Smooth muscle cell (in vitro differentiated cells): ENCODE measurements at regions not wholly inside any gene's neighbourhood (a gene's known extent, or its start where the extent isn't known, plus 50 kb on each side); places are given as distances from the start of the nearest gene placed in this dataset.
A peak's percentile ranks its signal among the peaks of the same experiment; 100 is the strongest.

Source experiments
- DNase-seq: peaks from one replicate; lab custom pipeline; 2025; ENCODE audit not compliant: unreplicated experiment; lab: John Stamatoyannopoulos, UW
- H2AFZ ChIP-seq: fragments of 200-600 bp; sonication (generic); 2 replicates; pipeline ENCODE4 v1.6.0; 2016; ENCODE audit warnings: antibody characterized with exemption, low read depth, mild to moderate bottlenecking
- H3F3A ChIP-seq: fragments of 200-600 bp; sonication (generic); 2 replicates; pipeline ENCODE4 v1.6.0; 2017; ENCODE audit warnings: antibody characterized with exemption, low read depth
- H3K27ac ChIP-seq: fragments of 200-600 bp; sonication (generic); 2 replicates; pipeline ENCODE4 v1.5.1; 2016; ENCODE audit warnings: low read depth, mild to moderate bottlenecking
- H3K27me3 ChIP-seq: fragments of 200-600 bp; sonication (generic); 2 replicates; pipeline ENCODE4 v1.6.1; 2016; ENCODE audit warnings: low read depth, mild to moderate bottlenecking
- H3K36me3 ChIP-seq: fragments of 200-600 bp; sonication (generic); 2 replicates; pipeline ENCODE4 v1.5.1; 2016; ENCODE audit warnings: low read depth
- H3K4me1 ChIP-seq: fragments of 200-600 bp; sonication (generic); 2 replicates; pipeline ENCODE4 v1.5.1; 2016; ENCODE audit warnings: low read depth
- H3K4me2 ChIP-seq: fragments of 200-600 bp; sonication (generic); 2 replicates; pipeline ENCODE4 v1.6.0; 2016; ENCODE audit warnings: mild to moderate bottlenecking
- H3K4me3 ChIP-seq: fragments of 200-600 bp; sonication (generic); 2 replicates; pipeline ENCODE4 v1.5.1; 2016; ENCODE audit warnings: mild to moderate bottlenecking
- H3K79me2 ChIP-seq: fragments of 200-600 bp; sonication (generic); 2 replicates; pipeline ENCODE4 v1.6.0; 2016; ENCODE audit warnings: low read depth, mild to moderate bottlenecking
- H3K9ac ChIP-seq: fragments of 200-600 bp; sonication (generic); 2 replicates; pipeline ENCODE4 v1.6.0; 2016; ENCODE audit warnings: low read depth
- H3K9me3 ChIP-seq: fragments of 200-600 bp; sonication (generic); replicated peaks from 2 replicates; pipeline ENCODE4 v1.5.1; 2016; ENCODE audit warnings: low read depth
- H4K20me1 ChIP-seq: fragments of 200-600 bp; sonication (generic); 2 replicates; pipeline ENCODE4 v1.6.0; 2016; ENCODE audit warnings: low read depth
- WGBS: methylation state at CpG from one replicate; pipeline ENCODE4 v1.1.7; 2016; ENCODE audit warnings: low lambda C conversion rate; 5-methylcytosine and 5-hydroxymethylcytosine counted together
- TF ChIP-seq, protein P1 (sequence below): fragments of 200-600 bp; sonication (generic); IDR thresholded peaks from 2 replicates; pipeline ENCODE4 v1.5.1; 2017; ENCODE audit warnings: borderline replicate concordance, mild to moderate bottlenecking, antibody characterized with exemption; ENCODE audit not compliant: insufficient read depth, poor library complexity, severe bottlenecking

DNA sequence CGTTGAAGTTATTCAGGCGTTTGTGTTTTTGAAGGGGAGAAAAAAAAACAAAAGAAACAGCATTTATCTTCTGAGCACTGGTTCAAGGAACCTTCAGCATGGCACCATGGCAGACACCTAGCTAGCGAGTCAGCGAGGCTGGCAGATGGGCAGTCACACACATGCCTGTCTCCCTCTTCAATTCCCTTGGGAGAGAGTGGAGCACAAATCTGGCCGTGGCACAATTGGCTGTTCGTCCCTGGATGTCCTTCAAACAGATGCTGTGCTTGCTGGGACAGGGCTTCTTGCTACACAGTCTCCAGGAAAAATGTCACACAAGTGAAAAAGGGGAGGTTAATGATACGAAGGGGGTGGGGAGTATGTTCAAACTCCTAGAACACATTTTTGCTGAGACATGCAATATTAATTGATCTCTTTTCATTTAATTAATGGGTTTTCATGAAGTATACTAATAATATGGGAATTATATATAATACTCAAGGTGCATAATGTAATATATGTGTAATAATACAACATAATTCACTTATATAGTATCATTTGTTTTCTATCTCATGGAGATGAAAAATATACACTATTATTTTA is 1674.5 kb upstream of the SLC10A2 start:
- no peak overlapping the region for H3K27ac ChIP-seq
- TF ChIP-seq, protein P1, sequence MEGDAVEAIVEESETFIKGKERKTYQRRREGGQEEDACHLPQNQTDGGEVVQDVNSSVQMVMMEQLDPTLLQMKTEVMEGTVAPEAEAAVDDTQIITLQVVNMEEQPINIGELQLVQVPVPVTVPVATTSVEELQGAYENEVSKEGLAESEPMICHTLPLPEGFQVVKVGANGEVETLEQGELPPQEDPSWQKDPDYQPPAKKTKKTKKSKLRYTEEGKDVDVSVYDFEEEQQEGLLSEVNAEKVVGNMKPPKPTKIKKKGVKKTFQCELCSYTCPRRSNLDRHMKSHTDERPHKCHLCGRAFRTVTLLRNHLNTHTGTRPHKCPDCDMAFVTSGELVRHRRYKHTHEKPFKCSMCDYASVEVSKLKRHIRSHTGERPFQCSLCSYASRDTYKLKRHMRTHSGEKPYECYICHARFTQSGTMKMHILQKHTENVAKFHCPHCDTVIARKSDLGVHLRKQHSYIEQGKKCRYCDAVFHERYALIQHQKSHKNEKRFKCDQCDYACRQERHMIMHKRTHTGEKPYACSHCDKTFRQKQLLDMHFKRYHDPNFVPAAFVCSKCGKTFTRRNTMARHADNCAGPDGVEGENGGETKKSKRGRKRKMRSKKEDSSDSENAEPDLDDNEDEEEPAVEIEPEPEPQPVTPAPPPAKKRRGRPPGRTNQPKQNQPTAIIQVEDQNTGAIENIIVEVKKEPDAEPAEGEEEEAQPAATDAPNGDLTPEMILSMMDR, result no peak

DNA sequence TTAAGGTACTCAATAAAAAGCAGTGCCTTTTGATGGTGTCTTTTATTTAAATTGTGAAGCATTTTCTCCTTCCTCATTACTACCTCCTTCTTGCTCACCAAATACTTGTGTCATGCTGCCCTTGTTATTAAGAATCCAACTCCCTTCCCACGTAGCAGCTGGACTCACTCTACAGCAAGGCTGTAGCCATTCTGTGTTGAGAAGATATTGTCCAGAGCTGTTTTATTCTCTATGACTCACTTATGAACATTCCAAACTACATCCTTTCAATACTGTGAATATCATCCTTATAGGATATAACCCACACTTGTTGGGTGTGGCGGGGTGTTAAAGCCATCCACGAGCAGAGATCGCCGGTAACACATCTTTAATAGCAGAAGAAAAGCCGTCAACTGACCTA is 1671.5 kb upstream of the SLC10A2 start:
- 55% methylated on average over 6 of the region's 6 CpGs for WGBS
- H3K27me3 ChIP-seq, result peaks cover 9% of the 10 kb centered on the region
- H3K4me2 ChIP-seq, result peak overlapping the region; percentile 30
- DNase-seq, result no peak
- H2AFZ ChIP-seq, result peak overlapping the region; percentile 28
- H3K9me3 ChIP-seq, result no peaks in the 10 kb centered on the region
- no peak overlapping the region for H3K27ac ChIP-seq
- H3K36me3 ChIP-seq, result no peaks in the 10 kb centered on the region
- TF ChIP-seq, protein P1, result no peak
- H3F3A ChIP-seq, result no peaks in the 10 kb centered on the region
- no peak overlapping the region for H3K9ac ChIP-seq
- no peaks in the 10 kb centered on the region for H3K4me1 ChIP-seq
- H3K4me3 ChIP-seq, result no peak overlapping the region
- no peaks in the 10 kb centered on the region for H3K79me2 ChIP-seq
- H4K20me1 ChIP-seq, result no peaks in the 10 kb centered on the region

More for the DNA sequence above, 1674.5 kb upstream of the SLC10A2 start:
- no peak overlapping the region for H3K4me2 ChIP-seq
- H3K9ac ChIP-seq, result no peak overlapping the region
- no peaks in the 10 kb centered on the region for H3K36me3 ChIP-seq
- H4K20me1 ChIP-seq, result no peaks in the 10 kb centered on the region
- H3K4me1 ChIP-seq, result no peaks in the 10 kb centered on the region
- H2AFZ ChIP-seq, result no peak overlapping the region
- H3K79me2 ChIP-seq, result no peaks in the 10 kb centered on the region
- no peak overlapping the region for H3K4me3 ChIP-seq
- no peaks in the 10 kb centered on the region for H3F3A ChIP-seq
- H3K9me3 ChIP-seq, result no peaks in the 10 kb centered on the region
- peaks cover 3% of the 10 kb centered on the region for H3K27me3 ChIP-seq
- WGBS, result 88% methylated on average over 7 of the region's 7 CpGs
- no peak for DNase-seq

DNA sequence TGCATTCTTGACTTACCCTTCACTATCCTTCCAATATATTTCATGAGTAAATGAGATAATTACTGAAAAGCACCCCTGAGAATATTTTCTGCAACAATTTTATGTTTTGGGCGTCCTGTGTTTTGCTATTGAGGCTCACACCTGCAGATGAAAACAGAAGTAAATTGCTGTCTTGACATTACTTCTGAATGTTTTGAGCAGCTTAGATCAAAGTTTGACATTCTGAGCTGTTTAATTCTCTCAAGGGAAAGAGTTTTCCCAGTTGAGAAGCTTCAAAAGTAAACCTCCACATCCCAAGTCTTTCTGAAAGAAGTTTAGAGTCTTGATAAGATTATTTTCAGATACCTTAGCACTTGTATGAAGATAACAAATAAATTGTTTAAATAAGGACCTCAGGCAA is 1667.2 kb upstream of the SLC10A2 start:
- Histone ChIP-seq H3K79me2 (no peaks in the 10 kb centered on the region), H3F3A (no peaks in the 10 kb centered on the region), H3K4me1 (no peaks in the 10 kb centered on the region), H3K36me3 (no peaks in the 10 kb centered on the region), H3K4me2 (no peak overlapping the region), H3K9ac (no peak overlapping the region), H3K27ac (no peak overlapping the region), H3K27me3 (peaks cover 6% of the 10 kb centered on the region), H4K20me1 (no peaks in the 10 kb centered on the region), H2AFZ (no peak overlapping the region), H3K4me3 (no peak overlapping the region), H3K9me3 (no peaks in the 10 kb centered on the region)
- 90% methylated on average over 1 of the region's 1 CpG for WGBS
- TF ChIP-seq, protein P1, result no peak
- DNase-seq, result no peak

DNA sequence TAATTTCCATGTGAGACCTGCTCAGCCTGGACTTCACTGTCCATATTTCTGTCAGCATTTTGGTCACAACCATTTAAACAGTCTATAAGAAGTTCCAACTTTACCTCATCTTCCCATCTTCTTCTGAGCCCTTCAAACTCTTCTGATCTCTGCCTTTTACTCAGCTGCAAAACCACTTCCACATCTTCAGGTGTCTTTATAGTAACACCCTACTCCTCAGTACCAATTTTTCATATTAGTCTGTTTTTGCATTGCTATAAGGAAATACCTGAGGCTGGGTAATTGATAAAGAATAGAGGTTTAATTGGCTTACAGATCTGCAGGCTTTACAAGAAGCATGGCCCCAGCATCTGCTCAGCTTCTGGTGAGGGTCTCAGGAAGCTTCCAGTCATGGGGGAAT is 1648.9 kb upstream of the SLC10A2 start:
- no peak overlapping the region for H3K9ac ChIP-seq
- H3F3A ChIP-seq, result no peaks in the 10 kb centered on the region
- no peak overlapping the region for H3K4me2 ChIP-seq
- H3K27ac ChIP-seq, result no peak overlapping the region
- no peak overlapping the region for H3K4me3 ChIP-seq
- H3K36me3 ChIP-seq, result no peaks in the 10 kb centered on the region
- no peaks in the 10 kb centered on the region for H3K79me2 ChIP-seq
- no peaks in the 10 kb centered on the region for H4K20me1 ChIP-seq
- no peak overlapping the region for H2AFZ ChIP-seq
- H3K27me3 ChIP-seq, result no peaks in the 10 kb centered on the region
- no peaks in the 10 kb centered on the region for H3K4me1 ChIP-seq
- DNase-seq, result no peak
- TF ChIP-seq, protein P1, result no peak
- H3K9me3 ChIP-seq, result no peaks in the 10 kb centered on the region
